ENCODE measurements at regions not wholly inside any gene's neighbourhood (a gene's known extent, or its start where the extent isn't known, plus 50 kb on each side); places are given as distances from the start of the nearest gene placed in this dataset.

DNA sequence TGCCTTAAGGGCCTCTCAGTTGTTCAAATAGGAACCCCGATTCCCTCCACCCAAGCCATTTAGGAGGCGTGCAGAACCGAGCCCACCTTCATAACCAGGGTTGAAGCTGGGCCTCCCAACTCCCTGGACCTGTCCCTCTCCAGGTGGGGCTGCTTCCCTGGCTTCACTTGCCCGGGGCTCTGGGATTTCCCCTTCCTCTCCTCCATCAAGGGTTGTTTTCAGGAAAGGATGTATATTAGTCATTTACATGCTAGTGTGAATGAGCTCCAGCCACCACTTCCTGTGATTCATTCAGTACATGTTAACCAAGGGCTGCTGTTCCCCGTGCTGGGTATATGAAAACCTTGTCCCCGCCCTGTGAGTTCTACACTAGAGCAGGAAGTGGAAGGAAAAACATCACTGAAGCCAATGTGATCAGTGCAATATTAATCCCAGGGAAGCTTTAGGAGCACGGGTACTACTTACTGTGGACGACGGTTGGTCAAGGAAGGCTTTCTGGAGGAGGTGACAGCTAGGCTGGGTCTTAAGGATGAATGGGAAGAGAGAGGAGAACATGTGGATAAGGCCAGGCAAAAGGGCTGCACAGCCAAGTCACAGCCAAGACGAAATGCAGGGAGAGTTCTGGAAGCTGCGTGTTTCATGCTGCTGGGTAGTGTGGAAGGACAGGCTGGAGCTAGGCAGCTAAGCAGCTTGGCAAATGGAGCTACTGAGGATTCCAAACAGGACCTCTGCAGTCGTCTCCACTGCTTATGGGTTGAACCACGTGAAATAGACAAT lies 150.1 kb upstream of the SHH start:
- Mint-ChIP-seq H3K36me3 (ENCODE audit: low read depth) (no peaks in the 10 kb centered on the region), H3K27me3 (peaks cover 18% of the 10 kb centered on the region), H3K4me3 (no peak overlapping the region), H3K9me3 (ENCODE audit: low read depth) (no peaks in the 10 kb centered on the region), H3K4me1 (peaks cover 28% of the 10 kb centered on the region), H3K27ac (peak overlapping the region; percentile 72)
- CTCF ChIA-PET = interaction anchor here (0.7 kb wide), 1 partner anchor 664 kb away, joined by 3 read pairs; no protein-coding TSS in a partner anchor
- ATAC-seq = peak; percentile 93
- peak; percentile 78 for DNase-seq
- intact Hi-C loops (cut with DNase I, micrococcal nuclease) = loop anchor here (1.0 to 10.0 kb wide), 7 partner anchors 16 to 1532 kb away; partner anchors contain the start of gene RBM33 (in 1 of the 2)
- POLR2A ChIA-PET = interaction anchor here (0.8 kb wide), 1 partner anchor 36 kb away, joined by 3 read pairs; no protein-coding TSS in a partner anchor

DNA sequence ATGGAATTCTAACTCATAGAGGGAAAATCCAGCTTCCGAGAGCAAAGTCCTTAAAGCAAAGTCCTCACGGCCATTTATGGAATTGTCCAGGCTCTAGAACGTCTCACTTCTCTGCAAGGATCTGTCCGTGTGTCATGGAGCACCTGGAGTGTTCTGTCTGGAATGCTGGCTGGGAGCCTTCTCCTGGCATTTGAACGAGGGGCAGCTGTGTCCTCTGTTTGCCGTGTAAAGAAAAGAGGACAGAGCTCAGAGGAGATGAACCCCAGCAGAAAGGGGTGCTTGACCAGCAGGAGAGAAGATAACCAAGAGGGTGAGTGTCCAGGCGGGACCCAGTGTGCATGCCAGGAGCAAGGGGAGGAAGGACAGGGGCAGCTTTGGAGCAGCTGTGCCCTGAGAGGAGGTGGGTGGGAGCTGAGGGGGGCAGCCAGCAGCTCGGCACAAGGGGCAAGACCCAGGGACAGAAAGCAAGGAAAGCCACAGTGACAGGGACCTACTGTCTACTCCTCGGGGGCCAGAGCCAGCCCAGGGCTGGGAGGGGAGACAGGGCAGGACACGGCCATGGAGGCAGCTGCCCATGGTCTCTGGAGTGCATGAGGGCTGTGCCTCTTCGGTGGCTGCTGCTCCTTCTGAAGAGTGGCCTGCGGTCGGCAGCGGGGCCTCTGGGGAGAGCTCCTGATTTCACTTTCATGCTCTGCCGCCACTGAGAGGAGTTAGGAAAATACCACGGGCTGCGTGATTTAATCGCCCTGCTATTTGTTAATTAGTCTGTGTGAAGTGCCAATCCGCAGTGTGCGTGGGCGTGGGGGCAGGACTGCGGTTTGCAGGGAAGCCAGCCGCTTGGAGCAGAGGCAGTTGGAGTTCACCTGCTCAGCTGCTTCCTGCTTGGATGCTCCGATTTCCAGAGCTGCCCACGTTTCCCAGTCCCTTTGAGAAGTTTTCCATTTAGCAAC lies 149.3 kb upstream of the SHH start:
- Mint-ChIP-seq H3K27ac (peak overlapping the region; percentile 14), H3K27me3 (peaks cover 18% of the 10 kb centered on the region), H3K9me3 (ENCODE audit: low read depth) (no peaks in the 10 kb centered on the region), H3K36me3 (ENCODE audit: low read depth) (no peaks in the 10 kb centered on the region), H3K4me1 (peaks cover 28% of the 10 kb centered on the region), H3K4me3 (no peak overlapping the region)
- POLR2A ChIA-PET = no interaction called here
- DNase-seq (peak; percentile 68), ATAC-seq (peak; percentile 27)
- intact Hi-C loops (cut with DNase I, micrococcal nuclease) = loop anchor here (1.0 to 10.0 kb wide), 7 partner anchors 15 to 1533 kb away; partner anchors contain the start of gene RBM33 (in 1 of the 2)
- CTCF ChIA-PET = interaction anchor here (0.8 kb wide), 1 partner anchor 36 kb away, joined by 3 read pairs; no protein-coding TSS in a partner anchor

DNA sequence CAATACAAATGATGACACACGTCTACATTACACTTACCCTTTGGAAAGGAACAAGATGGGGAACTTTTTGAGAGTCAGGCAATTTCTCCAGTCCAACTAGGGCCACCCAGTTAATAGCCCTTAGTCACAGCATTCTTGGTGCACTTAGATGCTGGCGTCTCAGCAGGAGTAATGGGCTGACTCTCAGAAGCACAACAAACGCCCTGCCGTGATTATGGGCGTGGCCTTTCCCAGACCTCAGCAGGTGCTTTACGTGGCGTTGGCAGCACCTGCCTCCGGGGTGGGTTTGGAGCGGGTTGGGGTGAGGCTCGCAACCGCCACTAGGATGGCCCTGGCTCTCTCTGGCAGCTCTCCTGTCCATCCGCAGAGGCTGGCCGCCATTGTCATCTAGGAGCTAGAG lies 147.6 kb upstream of the SHH start:
- intact Hi-C loops (cut with DNase I, micrococcal nuclease) = loop anchor here (5.0 to 10.0 kb wide), 4 partner anchors 37 to 1535 kb away; partner anchors contain the start of gene RBM33 (in 1 of the 2)
- ChIA-PET POLR2A (no interaction called here), CTCF (no interaction called here)
- peaks cover 25% of the 10 kb centered on the region for H3K4me1 Mint-ChIP-seq
- H3K9me3 Mint-ChIP-seq (ENCODE audit: low read depth) = no peaks in the 10 kb centered on the region
- no peak overlapping the region for H3K4me3 Mint-ChIP-seq
- H3K27ac Mint-ChIP-seq = no peak overlapping the region
- H3K27me3 Mint-ChIP-seq = peaks cover 15% of the 10 kb centered on the region
- ATAC-seq (no peak), DNase-seq (no peak)
- no peaks in the 10 kb centered on the region for H3K36me3 Mint-ChIP-seq (ENCODE audit: low read depth)

DNA sequence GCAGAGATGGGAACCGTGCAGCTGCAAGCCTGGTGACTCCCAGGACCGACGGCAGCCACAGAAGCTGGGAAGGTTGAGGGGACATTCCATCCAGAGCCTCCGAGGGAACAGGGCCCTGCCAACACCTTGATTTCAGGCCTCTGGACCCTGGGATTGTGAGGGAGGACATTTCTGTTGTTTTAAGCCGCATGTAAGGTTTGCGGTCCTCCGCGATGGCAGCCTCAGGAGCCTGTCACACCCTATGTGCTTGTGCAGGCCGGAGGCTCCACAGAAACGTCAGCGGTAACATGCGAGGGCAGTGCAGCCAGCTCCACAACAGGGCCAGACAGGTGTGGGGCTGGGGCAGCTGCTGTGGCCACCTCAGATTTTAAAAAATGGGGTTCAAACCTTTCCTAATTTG lies 144.7 kb upstream of the SHH start:
- CTCF ChIA-PET = no interaction called here
- POLR2A ChIA-PET = no interaction called here

DNA sequence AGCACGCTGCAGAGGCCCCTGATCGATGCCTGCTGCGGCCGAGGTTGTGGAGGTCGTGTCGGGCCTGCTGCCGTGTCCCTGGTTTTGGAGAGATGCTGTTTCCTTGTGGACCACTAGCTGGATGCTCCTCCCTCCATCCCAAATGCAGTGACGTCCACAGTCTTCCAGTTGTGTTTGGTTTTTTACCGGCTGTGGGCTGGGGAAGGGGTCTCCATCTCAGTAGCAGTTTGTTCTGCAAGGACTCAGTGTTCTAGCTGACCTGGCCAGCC lies 143.0 kb upstream of the SHH start:
- CTCF ChIA-PET = no interaction called here

More for the DNA sequence above, 144.7 kb upstream of the SHH start:
- Mint-ChIP-seq H3K9me3 (ENCODE audit: low read depth) (no peaks in the 10 kb centered on the region), H3K27ac (no peak overlapping the region), H3K36me3 (ENCODE audit: low read depth) (no peaks in the 10 kb centered on the region), H3K4me3 (no peak overlapping the region), H3K27me3 (peaks cover 15% of the 10 kb centered on the region), H3K4me1 (peaks cover 8% of the 10 kb centered on the region)
- DNase-seq (no peak), ATAC-seq (no peak)
- intact Hi-C loops (cut with DNase I, micrococcal nuclease) = no loop called here

DNA sequence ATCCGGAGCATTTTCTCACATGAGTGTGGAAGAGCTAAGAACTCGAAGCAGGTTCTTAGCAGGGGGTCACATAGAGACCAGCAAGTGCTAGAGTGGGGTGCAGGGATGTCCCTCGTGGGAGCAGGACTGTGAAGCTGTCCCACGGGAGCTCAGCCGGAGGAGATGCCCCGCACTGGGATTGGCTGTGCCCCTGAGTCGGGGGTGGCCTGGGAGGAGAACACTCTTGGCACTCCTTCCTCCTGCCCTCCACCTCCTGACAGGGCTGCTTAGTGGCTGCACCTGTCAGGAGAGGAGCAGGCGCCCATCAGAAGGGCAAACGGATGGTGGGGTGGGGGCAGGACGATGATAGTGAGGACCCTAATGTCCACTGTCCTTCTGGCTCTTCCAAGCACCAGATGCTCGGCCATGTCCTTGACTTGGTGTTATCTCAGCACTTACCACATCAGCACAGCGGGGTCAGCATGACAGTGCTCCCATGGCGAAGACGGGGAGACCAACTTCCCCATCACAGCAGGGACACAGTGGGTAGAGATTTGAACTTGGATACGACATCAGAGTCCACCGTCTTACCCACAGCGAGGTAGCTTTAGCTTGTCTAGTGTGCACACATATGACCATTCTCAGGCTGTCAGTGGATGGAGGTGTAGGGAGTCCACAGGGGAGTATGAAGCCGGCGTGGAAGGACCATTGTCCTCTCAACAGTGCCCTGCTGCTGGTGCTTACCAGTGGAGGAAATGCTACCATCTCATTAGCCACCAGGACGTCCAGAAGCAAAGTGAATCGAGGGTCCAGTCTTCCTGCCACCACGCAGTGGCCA lies 142.5 kb upstream of the SHH start:
- Mint-ChIP-seq H3K27ac (no peak overlapping the region), H3K4me3 (no peak overlapping the region), H3K27me3 (peaks cover 3% of the 10 kb centered on the region), H3K4me1 (no peaks in the 10 kb centered on the region), H3K36me3 (ENCODE audit: low read depth) (no peaks in the 10 kb centered on the region), H3K9me3 (ENCODE audit: low read depth) (no peaks in the 10 kb centered on the region)
- POLR2A ChIA-PET = no interaction called here
- no peak for ATAC-seq
- CTCF ChIA-PET = interaction anchor here (0.7 kb wide), 1 partner anchor 17 kb away, joined by 3 read pairs; no protein-coding TSS in a partner anchor
- intact Hi-C loops (cut with DNase I, micrococcal nuclease) = no loop called here
- no peak for DNase-seq

More for the DNA sequence above, 143.0 kb upstream of the SHH start:
- Mint-ChIP-seq H3K4me3 (no peak overlapping the region), H3K4me1 (no peaks in the 10 kb centered on the region), H3K27ac (no peak overlapping the region), H3K9me3 (ENCODE audit: low read depth) (no peaks in the 10 kb centered on the region), H3K36me3 (ENCODE audit: low read depth) (no peaks in the 10 kb centered on the region), H3K27me3 (peaks cover 5% of the 10 kb centered on the region)
- DNase-seq (no peak), ATAC-seq (no peak)
- intact Hi-C loops (cut with DNase I, micrococcal nuclease) = no loop called here
- POLR2A ChIA-PET = no interaction called here

DNA sequence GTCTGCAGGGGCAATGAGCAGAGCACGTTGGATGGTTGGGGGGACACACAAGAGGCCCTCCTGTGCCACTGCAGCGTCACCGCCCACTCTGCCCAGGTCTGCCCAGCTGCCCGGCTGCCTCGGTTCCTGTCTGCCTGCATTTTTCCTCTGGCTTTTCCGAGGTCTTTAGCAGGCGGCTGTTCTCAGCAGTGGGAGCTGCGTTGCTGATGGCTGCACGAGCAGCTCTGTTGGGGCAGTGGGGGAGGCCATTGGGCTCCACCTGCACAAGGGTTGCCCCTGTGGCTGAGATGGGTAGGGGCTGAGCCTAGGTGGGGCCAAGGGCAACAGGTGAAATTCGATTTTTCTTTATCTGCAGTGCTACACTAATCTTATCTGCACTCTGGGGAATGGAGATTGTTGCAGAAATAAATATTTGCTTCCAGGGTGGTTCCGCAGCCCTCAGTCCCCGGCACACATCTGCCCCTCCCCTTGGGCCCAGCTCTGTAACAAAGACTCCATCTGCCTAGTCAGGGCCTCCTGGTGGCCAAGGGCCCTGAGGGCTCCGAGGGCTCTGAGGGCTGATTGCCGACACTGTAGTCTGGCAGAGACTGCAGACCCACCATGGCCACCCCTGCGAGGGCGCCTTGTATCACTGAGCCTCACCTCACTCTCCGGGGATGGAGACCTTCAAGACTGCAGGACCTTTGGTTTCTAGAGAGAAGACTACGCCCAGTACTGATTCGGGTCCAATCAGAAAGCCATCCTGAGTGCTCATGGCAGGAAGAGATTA lies 141.7 kb upstream of the SHH start:
- H3K36me3 Mint-ChIP-seq (ENCODE audit: low read depth) = no peaks in the 10 kb centered on the region
- DNase-seq (no peak), ATAC-seq (no peak)
- H3K4me1 Mint-ChIP-seq = no peaks in the 10 kb centered on the region
- POLR2A ChIA-PET = no interaction called here
- intact Hi-C loops (cut with DNase I, micrococcal nuclease) = no loop called here
- no peaks in the 10 kb centered on the region for H3K9me3 Mint-ChIP-seq (ENCODE audit: low read depth)
- H3K4me3 Mint-ChIP-seq = no peak overlapping the region
- CTCF ChIA-PET = interaction anchor here (0.7 kb wide), 1 partner anchor 16 kb away, joined by 3 read pairs; no protein-coding TSS in a partner anchor
- H3K27me3 Mint-ChIP-seq = peaks cover 3% of the 10 kb centered on the region
- no peak overlapping the region for H3K27ac Mint-ChIP-seq

DNA sequence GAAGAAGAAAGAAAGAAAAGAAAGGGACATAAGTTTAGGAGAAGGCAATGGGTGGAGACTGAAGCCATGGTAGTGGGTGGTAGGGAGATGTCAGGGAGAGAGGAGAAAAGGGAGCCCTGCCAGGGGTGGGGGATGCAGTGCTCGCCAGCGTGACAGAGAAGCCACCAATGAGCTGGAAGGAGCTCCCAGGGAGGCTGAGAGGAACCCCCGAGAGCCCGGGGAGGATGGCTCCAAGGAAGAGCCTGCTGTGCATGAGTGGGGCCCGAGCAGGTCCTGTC lies 141.2 kb upstream of the SHH start:
- Mint-ChIP-seq H3K36me3 (ENCODE audit: low read depth) (no peaks in the 10 kb centered on the region), H3K27ac (no peak overlapping the region), H3K27me3 (peaks cover 4% of the 10 kb centered on the region), H3K4me1 (no peaks in the 10 kb centered on the region), H3K4me3 (no peak overlapping the region), H3K9me3 (ENCODE audit: low read depth) (no peaks in the 10 kb centered on the region)
- intact Hi-C loops (cut with DNase I, micrococcal nuclease) = no loop called here
- CTCF ChIA-PET = no interaction called here
- no peak for DNase-seq
- POLR2A ChIA-PET = no interaction called here
- ATAC-seq = no peak

DNA sequence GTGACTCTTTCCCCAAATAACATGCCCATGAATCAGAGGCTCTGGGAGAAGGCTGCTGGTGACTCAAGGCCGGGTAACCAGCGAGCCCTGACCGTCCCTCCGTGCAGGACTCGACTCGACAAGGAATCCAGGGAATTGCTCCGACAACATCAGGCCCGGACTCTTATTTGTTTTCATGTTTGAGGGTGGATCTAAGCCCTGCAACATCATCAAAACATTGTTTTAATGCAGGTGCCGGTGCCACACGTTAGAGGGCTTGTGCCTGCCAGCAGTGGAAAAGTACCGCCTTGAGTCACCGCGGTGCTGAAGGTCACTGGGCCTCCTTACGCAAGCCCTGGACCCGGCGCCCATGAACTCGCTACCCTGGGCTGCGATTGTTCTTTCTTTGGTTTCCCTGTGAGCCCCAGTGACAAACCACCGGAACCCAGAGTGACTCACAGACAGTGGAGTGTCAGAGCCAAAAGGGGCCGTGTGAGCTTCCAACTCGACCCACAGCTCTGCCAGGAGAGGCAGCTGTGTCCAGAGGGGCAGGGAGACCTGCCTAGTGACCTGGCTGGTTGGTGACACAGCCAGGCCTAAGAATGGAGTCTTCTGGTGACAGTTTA lies 139.4 kb upstream of the SHH start:
- DNase-seq (peak; percentile 22), ATAC-seq (no peak)
- H3K36me3 Mint-ChIP-seq (ENCODE audit: low read depth) = no peaks in the 10 kb centered on the region
- H3K9me3 Mint-ChIP-seq (ENCODE audit: low read depth) = no peaks in the 10 kb centered on the region
- intact Hi-C loops (cut with DNase I, micrococcal nuclease) = no loop called here
- peaks cover 4% of the 10 kb centered on the region for H3K4me1 Mint-ChIP-seq
- H3K27ac Mint-ChIP-seq = no peak overlapping the region
- ChIA-PET CTCF (no interaction called here), POLR2A (no interaction called here)
- peaks cover 4% of the 10 kb centered on the region for H3K27me3 Mint-ChIP-seq
- H3K4me3 Mint-ChIP-seq = no peak overlapping the region

DNA sequence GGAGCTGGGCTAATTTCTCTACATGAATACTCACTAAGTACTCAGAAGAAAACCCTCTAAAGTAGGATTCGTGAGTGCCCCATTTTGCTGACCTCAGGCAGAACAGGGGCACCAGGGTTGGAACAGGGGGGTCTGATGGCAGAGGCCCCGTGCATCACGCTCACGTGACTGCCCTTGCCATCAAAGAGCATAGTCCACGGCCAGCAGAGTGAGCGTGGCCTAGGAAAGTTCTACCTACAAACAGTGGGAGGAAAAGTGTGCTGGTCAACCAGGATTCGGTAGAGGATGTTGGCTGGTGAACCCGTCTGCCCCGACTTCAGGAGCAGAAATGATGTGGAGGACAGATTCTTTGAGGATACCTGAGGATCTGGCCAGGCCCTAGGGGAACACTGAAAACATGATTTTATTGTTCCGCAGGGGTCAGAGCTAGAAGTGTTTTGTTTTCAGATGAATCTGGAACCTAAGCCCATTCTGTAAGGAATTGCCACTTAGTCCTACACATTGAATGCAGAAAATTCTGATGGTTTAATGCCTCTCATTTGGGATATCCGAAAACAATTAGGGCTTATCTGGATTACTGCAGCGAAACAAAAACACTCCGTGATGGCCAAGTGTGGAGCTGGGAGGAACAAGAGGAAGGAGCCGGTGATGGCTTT lies 138.8 kb upstream of the SHH start:
- Mint-ChIP-seq H3K4me1 (peaks cover 4% of the 10 kb centered on the region), H3K9me3 (ENCODE audit: low read depth) (no peaks in the 10 kb centered on the region), H3K27me3 (peaks cover 4% of the 10 kb centered on the region), H3K27ac (no peak overlapping the region), H3K36me3 (ENCODE audit: low read depth) (no peaks in the 10 kb centered on the region), H3K4me3 (no peak overlapping the region)
- no peak for ATAC-seq
- DNase-seq = no peak
- POLR2A ChIA-PET = no interaction called here
- intact Hi-C loops (cut with DNase I, micrococcal nuclease) = no loop called here
- CTCF ChIA-PET = no interaction called here

Measured in activated CD4-positive, alpha-beta T cell treated with anti-CD3 and anti-CD28 coated beads for 36 hours (primary cell).